NB4 (cell line): ENCODE measurements at regions not wholly inside any gene's neighbourhood (a gene's known extent, or its start where the extent isn't known, plus 50 kb on each side); places are given as distances from the start of the nearest gene placed in this dataset.
"Not testable (repeated sequence)": the region's sequence is repeated elsewhere in the genome, so short reads cannot be mapped to it uniquely, and the experiment has no call there.

ENCODE experiments used
- DNase-seq: peaks from one replicate; pipeline ENCODE4 v3.0.0; 2010; ENCODE audit warnings: low read depth
- H3K4me3 ChIP-seq: one replicate; pipeline ENCODE4 v1.5.1; 2011; ENCODE audit warnings: mild to moderate bottlenecking, low read depth, low read length, moderate library complexity
- CTCF ChIP-seq: IDR thresholded peaks from one replicate; pipeline ENCODE4 v1.5.1; 2012; ENCODE audit warnings: low read depth, low read length
- MAX ChIP-seq: IDR thresholded peaks from 2 replicates; pipeline ENCODE4 v1.6.1; 2011; ENCODE audit warnings: low read depth, low read length
- MYC ChIP-seq: IDR thresholded peaks from 2 replicates; pipeline ENCODE4 v1.6.1; 2011; ENCODE audit warnings: low read depth, low read length
- POLR2A ChIP-seq: IDR thresholded peaks from 2 replicates; pipeline ENCODE4 v1.6.1; 2011; ENCODE audit warnings: mild to moderate bottlenecking; ENCODE audit not compliant: insufficient read length; ENCODE audit errors: extremely low read depth

DNA sequence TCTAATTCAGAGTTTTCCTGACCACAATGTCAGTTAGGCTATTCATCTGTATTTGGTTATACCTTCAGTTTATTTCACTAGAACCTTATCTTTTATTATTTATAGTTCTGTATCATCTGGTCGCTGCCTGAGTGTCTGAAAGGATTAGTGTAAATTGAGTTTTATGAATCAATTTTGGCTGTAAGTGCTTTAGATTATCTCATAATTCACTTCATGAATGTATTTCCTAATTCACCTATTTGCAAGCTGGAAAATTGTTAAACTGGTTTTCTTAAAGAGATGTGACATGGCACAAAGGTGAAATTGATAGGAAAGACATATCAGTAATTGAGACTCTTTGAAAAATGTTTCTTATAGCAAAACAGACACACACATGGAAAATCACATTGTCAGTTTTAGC lies 242.4 kb upstream of the ACO1 start:
- H3K4me3 ChIP-seq: no peak overlapping the region
- TF ChIP-seq CTCF (no peak), MYC (no peak), POLR2A (no peak), MAX (no peak)
- DNase-seq: no peak

GRCh38 chr9:32148553-32148952 lies 235.9 kb upstream of the ACO1 start:
- DNase-seq: peak; percentile 29
- peak; percentile 32 for TF ChIP-seq CTCF
- not testable (repeated sequence) for H3K4me3 ChIP-seq

DNA sequence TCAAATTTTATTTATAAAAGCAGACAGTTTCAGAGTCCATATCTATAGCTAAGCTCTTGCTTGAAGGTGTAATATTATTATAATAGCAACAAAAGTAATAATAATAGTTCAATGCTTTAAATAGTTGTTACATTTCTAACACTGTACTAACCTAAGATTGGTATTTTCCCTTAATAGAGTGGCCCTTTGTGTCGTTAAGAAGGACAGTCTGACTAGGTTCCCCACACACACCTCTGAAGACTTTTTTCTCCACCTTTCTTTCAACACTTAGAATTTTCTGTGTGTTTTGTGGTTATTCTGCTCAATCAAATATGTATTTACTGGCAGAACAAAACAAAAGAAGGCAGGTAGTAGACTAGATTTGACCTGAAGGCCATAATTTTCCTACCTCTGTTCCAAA lies 223.2 kb upstream of the ACO1 start:
- no peak overlapping the region for H3K4me3 ChIP-seq
- DNase-seq: no peak

DNA sequence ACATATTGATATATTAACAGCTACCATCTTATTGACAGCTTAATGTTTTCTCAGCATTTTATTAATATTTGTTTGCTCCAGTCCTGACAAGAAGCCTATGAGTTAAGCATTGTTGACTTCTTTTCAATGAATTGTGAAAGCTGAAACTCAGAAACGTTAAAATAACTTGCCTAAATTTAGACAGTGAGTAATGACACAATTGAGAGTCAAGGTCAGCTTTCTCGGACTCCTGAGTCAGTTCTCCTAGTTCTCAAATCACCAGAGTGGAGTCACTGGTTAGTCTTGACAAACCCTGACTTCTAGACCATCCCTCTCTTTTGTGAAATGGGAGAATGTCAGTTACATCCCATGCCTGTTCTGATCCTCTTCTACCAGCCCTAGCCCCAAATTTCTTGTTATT lies 222.7 kb upstream of the ACO1 start:
- no peak overlapping the region for H3K4me3 ChIP-seq
- no peak for DNase-seq
- TF ChIP-seq MYC (no peak), CTCF (no peak), POLR2A (no peak), MAX (no peak)

More for the DNA sequence above, 223.2 kb upstream of the ACO1 start:
- TF ChIP-seq CTCF: no peak
- no peak for TF ChIP-seq MAX
- no peak for TF ChIP-seq MYC
- TF ChIP-seq POLR2A: no peak

GRCh38 chr9:32166316-32166715 lies 218.1 kb upstream of the ACO1 start:
- DNase-seq, H3K4me3 ChIP-seq: not testable (repeated sequence)

GRCh38 chr9:32171339-32171738 lies 213.1 kb upstream of the ACO1 start:
- no peak overlapping the region for H3K4me3 ChIP-seq
- no peak for TF ChIP-seq POLR2A
- TF ChIP-seq MYC: no peak
- no peak for TF ChIP-seq CTCF
- TF ChIP-seq MAX: no peak
- DNase-seq: no peak
